GM23338 (cell line): ENCODE measurements at regions not wholly inside any gene's neighbourhood (a gene's known extent, or its start where the extent isn't known, plus 50 kb on each side); places are given as distances from the start of the nearest gene placed in this dataset.

Experiments used
- ATAC-seq: fragments of 200-7000 bp; cut with Tn5 transposase; 3 replicates; pipeline ENCODE4 v1.9.1; 2020
- DNase-seq: peaks from one replicate; pipeline ENCODE4 v3.0.0-alpha.2; 2015; ENCODE audit warnings: low spot score
- H2AFZ ChIP-seq: fragments of 200-600 bp; sonication (generic); 2 replicates; pipeline ENCODE4 v1.8.0; 2016; ENCODE audit warnings: antibody characterized with exemption, mild to moderate bottlenecking, moderate library complexity
- H3F3A ChIP-seq: fragments of 200-600 bp; sonication (generic); replicated peaks from 2 replicates; pipeline ENCODE4 v1.8.0; 2017; ENCODE audit warnings: antibody characterized with exemption, mixed run types, low read depth
- H3K27ac ChIP-seq: fragments of 200-600 bp; sonication (generic); 2 replicates; pipeline ENCODE4 v1.6.1; 2016; ENCODE audit warnings: low read depth
- H3K27me3 ChIP-seq: fragments of 200-600 bp; sonication (generic); 2 replicates; pipeline ENCODE4 v1.8.0; 2016; ENCODE audit warnings: mild to moderate bottlenecking, mixed run types, moderate library complexity; ENCODE audit not compliant: insufficient read depth
- H3K36me3 ChIP-seq: fragments of 200-600 bp; sonication (generic); 2 replicates; pipeline ENCODE4 v1.8.0; 2016; ENCODE audit warnings: mild to moderate bottlenecking; ENCODE audit not compliant: insufficient read depth
- H3K4me1 ChIP-seq: fragments of 200-600 bp; sonication (generic); 2 replicates; pipeline ENCODE4 v1.8.0; 2016; ENCODE audit warnings: mild to moderate bottlenecking, moderate library complexity; ENCODE audit not compliant: insufficient read depth
- H3K4me2 ChIP-seq: fragments of 200-600 bp; sonication (generic); 2 replicates; pipeline ENCODE4 v1.7.1; 2017; ENCODE audit warnings: mixed run types
- H3K4me3 ChIP-seq: fragments of 200-600 bp; sonication (generic); 2 replicates; pipeline ENCODE4 v1.6.1; 2016; ENCODE audit warnings: mixed run types
- H3K79me2 ChIP-seq: fragments of 200-600 bp; sonication (generic); replicated peaks from 2 replicates; pipeline ENCODE4 v1.8.0; 2017; ENCODE audit warnings: mild to moderate bottlenecking; ENCODE audit not compliant: insufficient read depth
- H3K9me2 ChIP-seq: fragments of 200-600 bp; sonication (generic); 2 replicates; pipeline ENCODE4 v1.8.0; 2017; ENCODE audit not compliant: insufficient read depth
- H4K20me1 ChIP-seq: fragments of 200-600 bp; sonication (generic); replicated peaks from 2 replicates; pipeline ENCODE4 v1.8.0; 2017; ENCODE audit warnings: mild to moderate bottlenecking; ENCODE audit not compliant: insufficient read depth
- H3K27ac Mint-ChIP-seq: 2 replicates; pipeline ENCODE4 v1.8.0; 2020; ENCODE audit warnings: inconsistent platforms, mild to moderate bottlenecking, moderate library complexity, mixed read lengths
- H3K27me3 Mint-ChIP-seq: 3 replicates; pipeline ENCODE4 v1.8.0; 2022; ENCODE audit warnings: low read depth, mild to moderate bottlenecking, moderate library complexity, mixed read lengths, inconsistent platforms; ENCODE audit not compliant: insufficient read depth, poor library complexity
- H3K36me3 Mint-ChIP-seq: 3 replicates; pipeline ENCODE4 v1.8.0; 2021; ENCODE audit warnings: low read depth, mild to moderate bottlenecking, inconsistent platforms, moderate library complexity, mixed read lengths
- H3K4me1 Mint-ChIP-seq: 3 replicates; pipeline ENCODE4 v1.8.0; 2020; ENCODE audit warnings: mild to moderate bottlenecking, inconsistent platforms, mixed read lengths
- H3K4me3 Mint-ChIP-seq: 3 replicates; pipeline ENCODE4 v1.8.0; 2021; ENCODE audit warnings: moderate library complexity, mild to moderate bottlenecking, inconsistent platforms, mixed read lengths
- H3K9me3 Mint-ChIP-seq: 3 replicates; pipeline ENCODE4 v1.8.0; 2020; ENCODE audit warnings: moderate library complexity, mild to moderate bottlenecking, inconsistent platforms, mixed read lengths
- CREB1 ChIP-seq: fragments of 250-450 bp; sonication (Bioruptor Pico); IDR thresholded peaks from 2 replicates; pipeline ENCODE4 v1.5.0; 2020; ENCODE audit warnings: low read depth, mild to moderate bottlenecking, moderate library complexity
- CTCF ChIP-seq, 2 experiments: fragments of 200-600 bp in 1 of 2; sonication (generic) in 1 of 2; conservative IDR thresholded peaks; 2 replicates each; pipeline versions ENCODE4 v1.5.1 to v1.6.1; 2016 to 2017; ENCODE audit warnings: antibody characterized with exemption in 2 of 2, low read depth in 2 of 2, mild to moderate bottlenecking in 2 of 2, moderate library complexity in 1 of 2
- EZH2 ChIP-seq: fragments of 200-600 bp; sonication (generic); IDR thresholded peaks from one replicate; pipeline ENCODE4 v1.8.0; 2017; ENCODE audit warnings: antibody characterized with exemption, mild to moderate bottlenecking, low read depth; ENCODE audit not compliant: unreplicated experiment
- EZH2phosphoT487 ChIP-seq: fragments of 200-600 bp; sonication (generic); IDR thresholded peaks from one replicate; pipeline ENCODE4 v1.8.1; 2018; ENCODE audit warnings: antibody characterized with exemption; ENCODE audit not compliant: unreplicated experiment
- JUNB ChIP-seq: IDR thresholded peaks from one replicate; pipeline ENCODE4 v1.6.1; 2016; ENCODE audit warnings: antibody characterized with exemption; ENCODE audit not compliant: unreplicated experiment
- NANOG ChIP-seq: IDR thresholded peaks from 2 replicates; pipeline ENCODE4 v1.6.1; 2016; ENCODE audit warnings: antibody characterized with exemption, borderline replicate concordance
- POLR2AphosphoS5 ChIP-seq: IDR thresholded peaks from 2 replicates; pipeline ENCODE4 v1.6.1; 2016; ENCODE audit warnings: antibody characterized with exemption, low read depth
- STAT1 ChIP-seq: IDR thresholded peaks from one replicate; pipeline ENCODE4 v1.6.1; 2016; ENCODE audit warnings: antibody characterized with exemption; ENCODE audit not compliant: unreplicated experiment
- ZNF114 ChIP-seq: fragments of 250-450 bp; sonication (Bioruptor Pico); IDR thresholded peaks from 2 replicates; pipeline ENCODE4 v1.5.0; 2020; ENCODE audit warnings: mild to moderate bottlenecking, moderate library complexity
- ZNF331 ChIP-seq: fragments of 250-450 bp; sonication (Bioruptor Pico); IDR thresholded peaks from 2 replicates; pipeline ENCODE4 v1.5.0; 2020; ENCODE audit warnings: low read depth, mild to moderate bottlenecking, moderate library complexity
- ZNF462 ChIP-seq: fragments of 250-450 bp; sonication (Bioruptor Pico); IDR thresholded peaks from 2 replicates; pipeline ENCODE4 v1.5.0; 2020; ENCODE audit warnings: mild to moderate bottlenecking, moderate library complexity
- TF ChIP-seq, protein P1 (sequence below): IDR thresholded peaks from 2 replicates; pipeline ENCODE4 v1.6.1; 2016; ENCODE audit warnings: antibody characterized with exemption
- TF ChIP-seq, protein P2 (sequence below): IDR thresholded peaks from one replicate; pipeline ENCODE4 v1.6.1; 2018; ENCODE audit warnings: antibody characterized with exemption; ENCODE audit not compliant: unreplicated experiment

DNA sequence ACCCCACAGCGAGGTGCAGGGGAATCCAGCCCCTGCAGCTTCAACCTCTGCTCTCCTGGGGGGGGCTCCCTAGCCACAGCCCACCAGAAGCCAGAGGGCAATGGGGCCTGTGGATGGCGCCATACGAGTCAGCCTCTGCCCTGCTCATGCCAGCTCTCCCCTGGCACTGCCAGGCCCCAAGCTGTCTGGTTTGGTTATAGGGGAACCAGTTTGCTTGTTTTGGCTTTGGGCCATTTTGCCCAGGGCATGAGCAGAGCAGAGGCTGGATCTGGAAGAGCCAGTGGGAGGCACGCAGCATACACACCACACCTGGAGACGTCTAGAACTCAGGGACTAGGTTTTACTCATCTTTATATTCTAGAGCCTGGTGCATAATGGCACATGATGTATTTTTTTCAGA lies 66.7 kb upstream of the SLC22A16 start:
- Histone ChIP-seq H3K4me3 (no peak overlapping the region), H3K4me2 (no peak overlapping the region), H3K9me2 (no peaks in the 10 kb centered on the region), H2AFZ (0 out of 2 replicates have a peak overlapping the region, but pooled peaks have one; percentile 80), H3K27me3 (no peaks in the 10 kb centered on the region), H4K20me1 (no peaks in the 10 kb centered on the region), H3K4me1 (no peaks in the 10 kb centered on the region), H3K79me2 (no peaks in the 10 kb centered on the region), H3K36me3 (no peaks in the 10 kb centered on the region), H3K27ac (no peak overlapping the region), H3F3A (no peaks in the 10 kb centered on the region)
- DNase-seq (no peak), ATAC-seq (no peak)
- no peak overlapping the region for H3K27ac Mint-ChIP-seq
- H3K4me3 Mint-ChIP-seq = no peak overlapping the region
- no peaks in the 10 kb centered on the region; the same call in 2 of the 3 replicates for H3K36me3 Mint-ChIP-seq
- TF ChIP-seq ZNF114 (CRISPR knock-in tag) = no peak
- TF ChIP-seq JUNB = no peak
- no peak for TF ChIP-seq EZH2phosphoT487
- TF ChIP-seq POLR2AphosphoS5 = no peak
- TF ChIP-seq STAT1 = no peak
- TF ChIP-seq NANOG = no peak
- TF ChIP-seq, protein P1, sequence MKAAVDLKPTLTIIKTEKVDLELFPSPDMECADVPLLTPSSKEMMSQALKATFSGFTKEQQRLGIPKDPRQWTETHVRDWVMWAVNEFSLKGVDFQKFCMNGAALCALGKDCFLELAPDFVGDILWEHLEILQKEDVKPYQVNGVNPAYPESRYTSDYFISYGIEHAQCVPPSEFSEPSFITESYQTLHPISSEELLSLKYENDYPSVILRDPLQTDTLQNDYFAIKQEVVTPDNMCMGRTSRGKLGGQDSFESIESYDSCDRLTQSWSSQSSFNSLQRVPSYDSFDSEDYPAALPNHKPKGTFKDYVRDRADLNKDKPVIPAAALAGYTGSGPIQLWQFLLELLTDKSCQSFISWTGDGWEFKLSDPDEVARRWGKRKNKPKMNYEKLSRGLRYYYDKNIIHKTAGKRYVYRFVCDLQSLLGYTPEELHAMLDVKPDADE = no peak
- TF ChIP-seq ZNF331 = no peak
- TF ChIP-seq, protein P2, sequence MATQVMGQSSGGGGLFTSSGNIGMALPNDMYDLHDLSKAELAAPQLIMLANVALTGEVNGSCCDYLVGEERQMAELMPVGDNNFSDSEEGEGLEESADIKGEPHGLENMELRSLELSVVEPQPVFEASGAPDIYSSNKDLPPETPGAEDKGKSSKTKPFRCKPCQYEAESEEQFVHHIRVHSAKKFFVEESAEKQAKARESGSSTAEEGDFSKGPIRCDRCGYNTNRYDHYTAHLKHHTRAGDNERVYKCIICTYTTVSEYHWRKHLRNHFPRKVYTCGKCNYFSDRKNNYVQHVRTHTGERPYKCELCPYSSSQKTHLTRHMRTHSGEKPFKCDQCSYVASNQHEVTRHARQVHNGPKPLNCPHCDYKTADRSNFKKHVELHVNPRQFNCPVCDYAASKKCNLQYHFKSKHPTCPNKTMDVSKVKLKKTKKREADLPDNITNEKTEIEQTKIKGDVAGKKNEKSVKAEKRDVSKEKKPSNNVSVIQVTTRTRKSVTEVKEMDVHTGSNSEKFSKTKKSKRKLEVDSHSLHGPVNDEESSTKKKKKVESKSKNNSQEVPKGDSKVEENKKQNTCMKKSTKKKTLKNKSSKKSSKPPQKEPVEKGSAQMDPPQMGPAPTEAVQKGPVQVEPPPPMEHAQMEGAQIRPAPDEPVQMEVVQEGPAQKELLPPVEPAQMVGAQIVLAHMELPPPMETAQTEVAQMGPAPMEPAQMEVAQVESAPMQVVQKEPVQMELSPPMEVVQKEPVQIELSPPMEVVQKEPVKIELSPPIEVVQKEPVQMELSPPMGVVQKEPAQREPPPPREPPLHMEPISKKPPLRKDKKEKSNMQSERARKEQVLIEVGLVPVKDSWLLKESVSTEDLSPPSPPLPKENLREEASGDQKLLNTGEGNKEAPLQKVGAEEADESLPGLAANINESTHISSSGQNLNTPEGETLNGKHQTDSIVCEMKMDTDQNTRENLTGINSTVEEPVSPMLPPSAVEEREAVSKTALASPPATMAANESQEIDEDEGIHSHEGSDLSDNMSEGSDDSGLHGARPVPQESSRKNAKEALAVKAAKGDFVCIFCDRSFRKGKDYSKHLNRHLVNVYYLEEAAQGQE = no peak
- TF ChIP-seq CREB1 (CRISPR knock-in tag) = no peak
- no peak for TF ChIP-seq ZNF462 (CRISPR knock-in tag)
- TF ChIP-seq CTCF (conservative IDR thresholded peaks at IDR 0.05; ENCODE audit: low read depth in 2 of 2) = no peak
- TF ChIP-seq EZH2 = no peak
- no peaks in the 10 kb centered on the region for H3K4me1 Mint-ChIP-seq
- peaks cover 1% of the 10 kb centered on the region for H3K27me3 Mint-ChIP-seq
- H3K9me3 Mint-ChIP-seq = peaks cover 17% of the 10 kb centered on the region
